H9 (cell line): ENCODE measurements at regions not wholly inside any gene's neighbourhood (a gene's known extent, or its start where the extent isn't known, plus 50 kb on each side); places are given as distances from the start of the nearest gene placed in this dataset.

Source experiments
- DNase-seq: peaks from one replicate; pipeline ENCODE4 v3.0.0-alpha.2; 2017
- H2AFZ ChIP-seq: one replicate; pipeline ENCODE4 v1.6.1; 2013; ENCODE audit warnings: mild to moderate bottlenecking, low read length, control low read depth, moderate library complexity
- H2AK5ac ChIP-seq: 2 replicates; pipeline ENCODE4 v1.6.1; 2013; ENCODE audit warnings: low read length, control low read depth, mixed read lengths; ENCODE audit not compliant: insufficient read length
- H2BK120ac ChIP-seq: one replicate; pipeline ENCODE4 v1.6.1; 2013; ENCODE audit warnings: low read depth, mild to moderate bottlenecking, low read length, control low read depth, inconsistent platforms; ENCODE audit not compliant: poor library complexity, severe bottlenecking
- H2BK12ac ChIP-seq: 2 replicates; pipeline ENCODE4 v1.6.1; 2013; ENCODE audit warnings: low read length, control low read depth, mixed read lengths, low read depth; ENCODE audit not compliant: insufficient read length
- H2BK15ac ChIP-seq: 2 replicates; pipeline ENCODE4 v1.6.1; 2013; ENCODE audit warnings: low read depth, low read length, control low read depth
- H2BK20ac ChIP-seq: one replicate; pipeline ENCODE4 v1.6.1; 2013; ENCODE audit warnings: low read depth, mild to moderate bottlenecking, low read length, control low read depth, inconsistent platforms; ENCODE audit not compliant: poor library complexity, severe bottlenecking
- H2BK5ac ChIP-seq: 2 replicates; pipeline ENCODE4 v1.6.1; 2013; ENCODE audit warnings: low read length, control low read depth, mixed read lengths; ENCODE audit not compliant: insufficient read length
- H3K14ac ChIP-seq: 2 replicates; pipeline ENCODE4 v1.6.1; 2013; ENCODE audit warnings: low read length, control low read depth; ENCODE audit not compliant: insufficient read depth
- H3K18ac ChIP-seq: 2 replicates; pipeline ENCODE4 v1.6.1; 2013; ENCODE audit warnings: low read depth, mild to moderate bottlenecking, mixed read lengths, low read length, control low read depth; ENCODE audit not compliant: insufficient read length
- H3K23ac ChIP-seq: 2 replicates; pipeline ENCODE4 v1.6.1; 2013; ENCODE audit warnings: low read length, control low read depth, mixed read lengths, low read depth; ENCODE audit not compliant: insufficient read length
- H3K23me2 ChIP-seq: 2 replicates; pipeline ENCODE4 v1.6.1; 2013; ENCODE audit warnings: low read depth, mild to moderate bottlenecking, mixed read lengths, low read length, control low read depth; ENCODE audit not compliant: insufficient read length, poor library complexity, severe bottlenecking
- H3K27ac ChIP-seq: 2 replicates; pipeline ENCODE4 v1.5.1; 2013; ENCODE audit warnings: low read length, control low read depth, mixed read lengths, low read depth; ENCODE audit not compliant: insufficient read length
- H3K27me3 ChIP-seq: 2 replicates; pipeline ENCODE4 v1.6.1; 2013; ENCODE audit warnings: low read length, control low read depth, inconsistent platforms; ENCODE audit not compliant: insufficient read depth
- H3K4ac ChIP-seq: 2 replicates; pipeline ENCODE4 v1.6.1; 2013; ENCODE audit warnings: low read depth, mild to moderate bottlenecking, control low read depth, inconsistent platforms, low read length, moderate library complexity
- H3K4me1 ChIP-seq: 2 replicates; pipeline ENCODE4 v1.6.1; 2013; ENCODE audit warnings: low read length, control low read depth, inconsistent platforms; ENCODE audit not compliant: insufficient read depth
- H3K4me2 ChIP-seq: 2 replicates; pipeline ENCODE4 v1.6.1; 2013; ENCODE audit warnings: low read length, control low read depth, mixed read lengths; ENCODE audit not compliant: insufficient read length, insufficient read depth
- H3K56ac ChIP-seq: 2 replicates; pipeline ENCODE4 v1.6.1; 2013; ENCODE audit warnings: low read depth, mild to moderate bottlenecking, mixed read lengths, low read length, control low read depth; ENCODE audit not compliant: insufficient read length
- H3K79me1 ChIP-seq: 2 replicates; pipeline ENCODE4 v1.6.1; 2013; ENCODE audit warnings: low read depth, mild to moderate bottlenecking, moderate library complexity, low read length, control low read depth, inconsistent platforms; ENCODE audit not compliant: insufficient read depth, poor library complexity, severe bottlenecking
- H3K79me2 ChIP-seq: 2 replicates; pipeline ENCODE4 v1.6.1; 2013; ENCODE audit warnings: low read length, control low read depth, inconsistent platforms; ENCODE audit not compliant: insufficient read depth
- H3K9ac ChIP-seq: 2 replicates; pipeline ENCODE4 v1.6.1; 2013; ENCODE audit warnings: low read length, control low read depth, mixed read lengths; ENCODE audit not compliant: insufficient read length; ENCODE audit errors: extremely low read depth
- H3K9me3 ChIP-seq: one replicate; pipeline ENCODE4 v1.6.1; 2013; ENCODE audit warnings: low read depth, low read length, inconsistent platforms; ENCODE audit not compliant: control insufficient read depth
- H3T11ph ChIP-seq: one replicate; pipeline ENCODE4 v1.6.1; 2013; ENCODE audit warnings: mild to moderate bottlenecking, low read length, control low read depth, inconsistent platforms
- H4K20me1 ChIP-seq: one replicate; pipeline ENCODE4 v1.6.1; 2013; ENCODE audit not compliant: control insufficient read depth, insufficient read length, insufficient read depth
- H4K5ac ChIP-seq: 2 replicates; pipeline ENCODE4 v1.6.1; 2013; ENCODE audit warnings: low read depth, mild to moderate bottlenecking, mixed read lengths, low read length, control low read depth; ENCODE audit not compliant: insufficient read length
- H4K8ac ChIP-seq: replicated peaks from 2 replicates; pipeline ENCODE4 v1.6.1; 2013; ENCODE audit warnings: low read length, control low read depth, mixed read lengths, low read depth; ENCODE audit not compliant: insufficient read length
- H4K91ac ChIP-seq: 2 replicates; pipeline ENCODE4 v1.6.1; 2013; ENCODE audit warnings: low read depth, mild to moderate bottlenecking, moderate library complexity, mixed read lengths, low read length, control low read depth; ENCODE audit not compliant: insufficient read length
- H3K27ac Mint-ChIP-seq, 3 experiments: 2 replicates in 2 of 3; 3 replicates in 1 of 3; pipeline ENCODE4 v1.8.0; 2020 to 2021; ENCODE audit warnings: mixed read lengths in 3 of 3, mild to moderate bottlenecking in 1 of 3, moderate library complexity in 1 of 3
- H3K27me3 Mint-ChIP-seq: 2 replicates; pipeline ENCODE4 v1.8.0; 2021; ENCODE audit warnings: low read depth, mild to moderate bottlenecking, moderate library complexity, mixed read lengths
- H3K36me3 Mint-ChIP-seq, 3 experiments: 2 replicates in 2 of 3; 3 replicates in 1 of 3; pipeline ENCODE4 v1.8.0; 2020 to 2021; ENCODE audit warnings: low read depth in 3 of 3, mixed read lengths in 3 of 3; ENCODE audit not compliant: insufficient read depth in 1 of 3
- H3K4me1 Mint-ChIP-seq, 2 experiments: 2 replicates each; pipeline ENCODE4 v1.8.0; 2020; ENCODE audit warnings: mixed read lengths in 2 of 2
- H3K4me3 Mint-ChIP-seq, 2 experiments: 2 replicates in 1 of 2; 3 replicates in 1 of 2; pipeline ENCODE4 v1.8.0; 2020 to 2021; ENCODE audit warnings: mild to moderate bottlenecking in 2 of 2, mixed read lengths in 2 of 2, moderate library complexity in 1 of 2
- H3K9me3 Mint-ChIP-seq, 2 experiments: 2 replicates in 1 of 2; 3 replicates in 1 of 2; pipeline ENCODE4 v1.8.0; 2020; ENCODE audit warnings: mild to moderate bottlenecking in 2 of 2, mixed read lengths in 2 of 2, moderate library complexity in 1 of 2
- WGBS: extraction: QIAGEN DNeasy Blood & Tissue Kit; methylation state at CpG from one replicate; pipeline ENCODE4 v1.1.7; 2013; ENCODE audit warnings: missing lambda C conversion rate, low lambda C conversion rate, mixed read lengths; ENCODE audit not compliant: insufficient read length; ENCODE audit errors: extremely low coverage; 5-methylcytosine and 5-hydroxymethylcytosine counted together
- TF ChIP-seq, protein P1 (sequence below): fragments of 200-600 bp; sonication (generic); conservative IDR thresholded peaks from 3 replicates; pipeline ENCODE4 v1.8.0; 2021; ENCODE audit warnings: antibody characterized with exemption, mild to moderate bottlenecking

DNA sequence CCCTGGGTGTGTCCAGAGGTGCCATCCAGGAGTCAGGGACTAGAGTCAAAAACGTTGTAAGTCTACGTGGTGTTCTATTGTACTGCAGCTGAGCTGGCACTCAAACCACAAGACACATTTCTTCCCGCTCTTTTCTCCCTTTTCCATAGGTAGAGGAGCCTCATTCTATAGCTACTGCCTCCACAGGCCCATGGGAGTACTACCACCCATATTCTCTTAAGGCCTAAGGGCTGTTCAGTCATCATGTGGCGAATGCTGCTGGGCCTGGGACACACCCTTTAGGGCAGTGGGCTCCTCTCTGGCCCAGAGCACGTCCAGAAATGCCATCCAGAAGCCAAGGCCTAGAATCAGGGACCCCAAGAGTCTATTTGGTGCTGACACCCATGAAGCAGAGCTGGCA is 1271.7 kb downstream of the CNTNAP5 start:
- Histone ChIP-seq H2BK12ac (no peak overlapping the region), H3K23me2 (no peaks in the 10 kb centered on the region), H3K79me2 (no peaks in the 10 kb centered on the region), H3K56ac (no peak overlapping the region), H3K9me3 (no peaks in the 10 kb centered on the region), H3K18ac (no peak overlapping the region), H2AK5ac (no peak overlapping the region), H3K14ac (no peak overlapping the region), H3K4ac (no peak overlapping the region), H2BK5ac (no peak overlapping the region), H3K23ac (no peak overlapping the region), H3K27ac (no peak overlapping the region), H3K27me3 (no peaks in the 10 kb centered on the region), H3K4me2 (no peak overlapping the region), H4K91ac (no peak overlapping the region), H2BK20ac (no peak overlapping the region), H3K4me1 (no peaks in the 10 kb centered on the region), H4K8ac (no peak overlapping the region), H2BK15ac (no peak overlapping the region), H3K79me1 (no peaks in the 10 kb centered on the region), H4K20me1 (no peaks in the 10 kb centered on the region), H3T11ph (no peak overlapping the region), H4K5ac (no peak overlapping the region), H2AFZ (no peak overlapping the region), H3K9ac (no peak overlapping the region), H2BK120ac (no peak overlapping the region)
- TF ChIP-seq, protein P1, sequence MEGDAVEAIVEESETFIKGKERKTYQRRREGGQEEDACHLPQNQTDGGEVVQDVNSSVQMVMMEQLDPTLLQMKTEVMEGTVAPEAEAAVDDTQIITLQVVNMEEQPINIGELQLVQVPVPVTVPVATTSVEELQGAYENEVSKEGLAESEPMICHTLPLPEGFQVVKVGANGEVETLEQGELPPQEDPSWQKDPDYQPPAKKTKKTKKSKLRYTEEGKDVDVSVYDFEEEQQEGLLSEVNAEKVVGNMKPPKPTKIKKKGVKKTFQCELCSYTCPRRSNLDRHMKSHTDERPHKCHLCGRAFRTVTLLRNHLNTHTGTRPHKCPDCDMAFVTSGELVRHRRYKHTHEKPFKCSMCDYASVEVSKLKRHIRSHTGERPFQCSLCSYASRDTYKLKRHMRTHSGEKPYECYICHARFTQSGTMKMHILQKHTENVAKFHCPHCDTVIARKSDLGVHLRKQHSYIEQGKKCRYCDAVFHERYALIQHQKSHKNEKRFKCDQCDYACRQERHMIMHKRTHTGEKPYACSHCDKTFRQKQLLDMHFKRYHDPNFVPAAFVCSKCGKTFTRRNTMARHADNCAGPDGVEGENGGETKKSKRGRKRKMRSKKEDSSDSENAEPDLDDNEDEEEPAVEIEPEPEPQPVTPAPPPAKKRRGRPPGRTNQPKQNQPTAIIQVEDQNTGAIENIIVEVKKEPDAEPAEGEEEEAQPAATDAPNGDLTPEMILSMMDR: 0 out of 3 replicates have a peak, but pooled peaks have one; percentile 36
- peaks cover 4% of the 10 kb centered on the region; the same call in 1 of the 2 replicates for H3K27me3 Mint-ChIP-seq
- DNase-seq: no peak
- H3K36me3 Mint-ChIP-seq: peaks cover 0 to 5% (median 0%) of the 10 kb centered on the region in 3 experiments; a peak in 2 of 7 replicates
- H3K4me3 Mint-ChIP-seq: no peak overlapping the region
- no peak overlapping the region for H3K27ac Mint-ChIP-seq
- no peaks in the 10 kb centered on the region for H3K4me1 Mint-ChIP-seq
- peaks cover 6 to 7% of the 10 kb centered on the region in 2 experiments; a peak in 4 of 5 replicates for H3K9me3 Mint-ChIP-seq
- no CpG with 5 or more reads among the region's 5 CpGs for WGBS
